Naive thymus-derived CD4-positive, alpha-beta T cell (primary cell): ENCODE measurements at regions not wholly inside any gene's neighbourhood (a gene's known extent, or its start where the extent isn't known, plus 50 kb on each side); places are given as distances from the start of the nearest gene placed in this dataset.
A peak's percentile ranks its signal among the peaks of the same experiment; 100 is the strongest.
"Not testable (repeated sequence)": the region's sequence is repeated elsewhere in the genome, so short reads cannot be mapped to it uniquely, and the experiment has no call there.

Experiments used
- ATAC-seq: fragments of 150-1000 bp; cut with Tn5 transposase; 2 replicates; pipeline ENCODE4 v1.10.0; 2021; ENCODE audit warnings: mild to moderate bottlenecking, moderate library complexity
- CTCF ChIA-PET: fragments of 350-600 bp; sonication (Branson Sonifier 250); formaldehyde crosslinking; loops from one replicate; lab custom pipeline; 2021; ENCODE audit warnings: antibody characterized with exemption; lab: Charles Lee
- POLR2A ChIA-PET: fragments of 350-600 bp; sonication (Branson Sonifier 250); formaldehyde crosslinking; loops from one replicate; lab custom pipeline; 2021; ENCODE audit warnings: antibody characterized with exemption, inconsistent platforms; lab: Charles Lee
- DNase-seq, 9 donors: peaks; one replicate each; pipeline versions ENCODE4 v3.0.0 to v3.0.0-alpha.2; 2020 to 2022; ENCODE audit warnings: mixed read lengths in 1 of 9
- H3K27ac ChIP-seq: one replicate; pipeline ENCODE4 v1.7.0; 2013; ENCODE audit warnings: mild to moderate bottlenecking, low read depth, low read length, moderate library complexity
- H3K27me3 ChIP-seq, 2 donors: one replicate each; pipeline ENCODE4 v1.7.0; 2013; ENCODE audit warnings: low read length in 2 of 2, mild to moderate bottlenecking in 2 of 2, moderate library complexity in 2 of 2; ENCODE audit not compliant: control insufficient read depth in 2 of 2, insufficient read depth in 2 of 2
- H3K36me3 ChIP-seq, 3 experiments: 1 replicate in 2 of 3; 2 replicates in 1 of 3; pipeline ENCODE4 v1.7.0; 2013; ENCODE audit warnings: low read length in 3 of 3, mild to moderate bottlenecking in 3 of 3, moderate library complexity in 1 of 3; ENCODE audit not compliant: insufficient read depth in 3 of 3, control insufficient read depth in 2 of 3
- H3K4me1 ChIP-seq, 2 donors: one replicate each; pipeline ENCODE4 v1.7.0; 2013; ENCODE audit warnings: low read length in 2 of 2, mild to moderate bottlenecking in 2 of 2, moderate library complexity in 1 of 2; ENCODE audit not compliant: control insufficient read depth in 2 of 2, insufficient read depth in 2 of 2
- H3K4me3 ChIP-seq: 2 replicates; pipeline ENCODE4 v1.7.0; 2013; ENCODE audit warnings: mild to moderate bottlenecking, low read length
- H3K9me3 ChIP-seq, 3 experiments: 1 replicate in 2 of 3; 2 replicates in 1 of 3; pipeline ENCODE4 v1.7.0; 2013; ENCODE audit warnings: low read length in 3 of 3; ENCODE audit not compliant: control insufficient read depth in 2 of 3
- H3K27ac Mint-ChIP-seq, 9 donors: one replicate each; pipeline ENCODE4 v1.8.0; 2020 to 2022; ENCODE audit warnings: mixed read lengths in 9 of 9, mild to moderate bottlenecking in 8 of 9, moderate library complexity in 5 of 9, inconsistent platforms in 2 of 9
- H3K27me3 Mint-ChIP-seq, 5 donors: one replicate each; pipeline ENCODE4 v1.8.0; 2021 to 2022; ENCODE audit warnings: mixed read lengths in 5 of 5, mild to moderate bottlenecking in 1 of 5
- H3K36me3 Mint-ChIP-seq, 5 donors: one replicate each; pipeline ENCODE4 v1.8.0; 2020 to 2022; ENCODE audit warnings: mixed read lengths in 5 of 5, mild to moderate bottlenecking in 3 of 5, inconsistent platforms in 1 of 5
- H3K4me1 Mint-ChIP-seq, 7 donors: one replicate each; pipeline ENCODE4 v1.8.0; 2020 to 2022; ENCODE audit warnings: mixed read lengths in 7 of 7, mild to moderate bottlenecking in 3 of 7, inconsistent platforms in 1 of 7
- H3K4me3 Mint-ChIP-seq, 10 donors: one replicate each; pipeline ENCODE4 v1.8.0; 2020 to 2022; ENCODE audit warnings: mild to moderate bottlenecking in 10 of 10, mixed read lengths in 10 of 10, moderate library complexity in 6 of 10, inconsistent platforms in 2 of 10
- H3K9me3 Mint-ChIP-seq, 11 donors: one replicate each; pipeline ENCODE4 v1.8.0; 2020 to 2022; ENCODE audit warnings: mixed read lengths in 11 of 11, mild to moderate bottlenecking in 4 of 11, inconsistent platforms in 1 of 11, moderate library complexity in 1 of 11
- intact Hi-C, 2 donors: fragments of 100-400 bp; cut with micrococcal nuclease; formaldehyde crosslinking; loops; one replicate each; pipeline ENCODE4 v1.15.1; 2023

DNA sequence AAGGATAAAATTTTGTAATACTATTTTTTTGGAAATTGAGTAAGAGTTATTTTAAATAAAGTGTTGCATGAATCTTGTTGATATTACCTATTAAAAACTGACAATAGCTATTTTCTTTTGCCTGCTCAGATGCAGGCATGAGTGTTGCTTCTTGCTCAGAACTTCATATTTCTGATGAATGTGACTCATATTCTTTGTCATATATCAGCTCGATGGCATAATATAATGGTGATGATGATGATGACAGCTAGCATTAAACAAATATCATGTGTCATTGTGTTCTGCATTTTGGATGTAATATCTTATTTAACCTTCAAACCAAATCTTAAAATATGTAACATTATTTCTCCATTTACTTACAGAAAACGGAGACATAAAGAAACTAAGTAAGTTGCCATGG lies 605.5 kb upstream of the FOXG1 start:
- Mint-ChIP-seq H3K36me3 (no peaks in the 10 kb centered on the region), H3K9me3 (peaks cover 0 to 25% (median 6%) of the 10 kb centered on the region in 11 donors), H3K4me3 (no peak overlapping the region), H3K27ac (no peak overlapping the region), H3K4me1 (no peaks in the 10 kb centered on the region), H3K27me3 (no peaks in the 10 kb centered on the region)
- Histone ChIP-seq H3K27me3 (no peaks in the 10 kb centered on the region), H3K4me1 (no peaks in the 10 kb centered on the region), H3K4me3 (no peak overlapping the region), H3K9me3 (peaks cover 0 to 3% (median 0%) of the 10 kb centered on the region in 3 experiments), H3K36me3 (no peaks in the 10 kb centered on the region), H3K27ac (no peak overlapping the region)
- no peak for DNase-seq
- POLR2A ChIA-PET = no interaction called here
- ATAC-seq = no peak
- intact Hi-C loops = no loop called here
- CTCF ChIA-PET = no interaction called here

GRCh38 chr14:28163233-28163632 lies 603.4 kb upstream of the FOXG1 start:
- Mint-ChIP-seq H3K27me3 (no peaks in the 10 kb centered on the region), H3K9me3 (peaks cover 0 to 26% (median 7%) of the 10 kb centered on the region in 11 donors), H3K4me1 (no peaks in the 10 kb centered on the region), H3K4me3 (no peak overlapping the region), H3K27ac (no peak overlapping the region), H3K36me3 (no peaks in the 10 kb centered on the region)
- H3K27ac ChIP-seq = no peak overlapping the region
- DNase-seq (no peak), ATAC-seq (no peak)
- H3K4me1 ChIP-seq = no peaks in the 10 kb centered on the region
- H3K4me3 ChIP-seq = no peak overlapping the region
- H3K36me3 ChIP-seq = no peaks in the 10 kb centered on the region
- no peaks in the 10 kb centered on the region for H3K9me3 ChIP-seq
- ChIA-PET POLR2A (no interaction called here), CTCF (no interaction called here)
- no peaks in the 10 kb centered on the region for H3K27me3 ChIP-seq
- intact Hi-C loops = no loop called here

DNA sequence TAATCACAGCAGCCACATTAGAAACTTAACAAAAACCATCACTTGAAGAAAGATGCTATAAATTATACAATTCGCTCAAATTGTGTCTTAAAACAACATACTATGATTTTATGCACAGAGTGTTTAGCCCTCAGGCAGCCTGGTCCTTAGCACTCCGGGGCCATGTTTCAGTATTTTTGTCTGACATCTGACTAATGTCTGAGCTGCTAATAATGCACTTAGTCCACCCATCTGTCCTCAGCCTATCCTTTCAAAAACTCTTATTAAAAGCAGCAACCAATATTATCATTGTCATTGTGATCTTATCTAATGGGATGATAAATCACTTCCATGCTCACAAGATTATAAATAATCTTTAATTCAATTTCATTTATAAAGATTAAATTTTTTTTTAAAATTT lies 602.7 kb upstream of the FOXG1 start:
- ChIA-PET CTCF (interaction anchor here (0.7 kb wide), 1 partner anchor 105 kb away, joined by 4 read pairs; no protein-coding TSS in a partner anchor), POLR2A (interaction anchor here (0.6 kb wide), 1 partner anchor 50 kb away, joined by 3 read pairs; no protein-coding TSS in a partner anchor)
- intact Hi-C loops = no loop called here
- no peak for ATAC-seq
- DNase-seq = no peak
- Mint-ChIP-seq H3K4me3 (no peak overlapping the region), H3K27me3 (no peaks in the 10 kb centered on the region), H3K4me1 (no peaks in the 10 kb centered on the region), H3K36me3 (no peaks in the 10 kb centered on the region), H3K9me3 (peaks cover 0 to 30% (median 11%) of the 10 kb centered on the region in 11 donors), H3K27ac (no peak overlapping the region)
- no peak overlapping the region for H3K27ac ChIP-seq
- no peak overlapping the region for H3K4me3 ChIP-seq
- H3K9me3 ChIP-seq = no peaks in the 10 kb centered on the region
- H3K4me1 ChIP-seq = no peaks in the 10 kb centered on the region
- H3K27me3 ChIP-seq = no peaks in the 10 kb centered on the region
- no peaks in the 10 kb centered on the region for H3K36me3 ChIP-seq

GRCh38 chr14:28187902-28188830 lies 578.4 kb upstream of the FOXG1 start:
- H3K27me3 Mint-ChIP-seq, H3K9me3 ChIP-seq, ATAC-seq, H3K27me3 ChIP-seq, POLR2A ChIA-PET, intact Hi-C loops, H3K36me3 ChIP-seq, H3K4me3 ChIP-seq, H3K27ac Mint-ChIP-seq, CTCF ChIA-PET, H3K36me3 Mint-ChIP-seq, H3K27ac ChIP-seq, H3K4me1 Mint-ChIP-seq, DNase-seq, H3K4me1 ChIP-seq: not testable (repeated sequence)
- Mint-ChIP-seq H3K4me3 (peak overlapping the region in 2 of 10 donors; percentile 4 to 56), H3K9me3 (peaks cover 0 to 23% (median 8%) of the 10 kb centered on the region in 11 donors)

DNA sequence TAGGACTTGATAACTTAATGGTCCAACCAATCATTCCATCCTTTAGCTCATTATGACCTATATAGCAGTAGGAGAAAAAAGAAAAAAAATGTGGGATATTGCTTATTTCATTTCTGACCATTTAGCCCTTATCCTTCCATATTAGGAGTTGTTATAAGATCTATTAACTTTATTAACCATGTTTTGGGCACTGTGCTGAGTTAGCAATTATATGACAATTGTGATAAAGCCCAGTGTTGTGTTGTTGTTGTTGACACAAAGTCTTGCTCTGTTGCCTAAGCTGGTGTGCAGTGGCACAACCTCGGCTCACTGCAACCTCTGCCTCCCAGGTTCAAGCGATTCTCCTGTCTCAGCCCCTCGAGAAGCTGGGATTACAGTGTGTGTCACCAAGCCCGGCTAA lies 569.7 kb upstream of the FOXG1 start:
- H3K9me3 ChIP-seq = no peaks in the 10 kb centered on the region
- no peak overlapping the region for H3K27ac ChIP-seq
- ChIA-PET POLR2A (no interaction called here), CTCF (no interaction called here)
- H3K36me3 Mint-ChIP-seq = no peaks in the 10 kb centered on the region
- no peak overlapping the region for H3K27ac Mint-ChIP-seq
- H3K4me1 Mint-ChIP-seq = no peaks in the 10 kb centered on the region
- H3K27me3 Mint-ChIP-seq = no peaks in the 10 kb centered on the region
- intact Hi-C loops = no loop called here
- DNase-seq (no peak), ATAC-seq (no peak)
- no peak overlapping the region for H3K4me3 ChIP-seq
- no peak overlapping the region for H3K4me3 Mint-ChIP-seq
- H3K36me3 ChIP-seq = no peaks in the 10 kb centered on the region
- H3K9me3 Mint-ChIP-seq = peaks cover 2 to 16% (median 4%) of the 10 kb centered on the region in 11 donors
- no peaks in the 10 kb centered on the region for H3K27me3 ChIP-seq
- no peaks in the 10 kb centered on the region for H3K4me1 ChIP-seq

DNA sequence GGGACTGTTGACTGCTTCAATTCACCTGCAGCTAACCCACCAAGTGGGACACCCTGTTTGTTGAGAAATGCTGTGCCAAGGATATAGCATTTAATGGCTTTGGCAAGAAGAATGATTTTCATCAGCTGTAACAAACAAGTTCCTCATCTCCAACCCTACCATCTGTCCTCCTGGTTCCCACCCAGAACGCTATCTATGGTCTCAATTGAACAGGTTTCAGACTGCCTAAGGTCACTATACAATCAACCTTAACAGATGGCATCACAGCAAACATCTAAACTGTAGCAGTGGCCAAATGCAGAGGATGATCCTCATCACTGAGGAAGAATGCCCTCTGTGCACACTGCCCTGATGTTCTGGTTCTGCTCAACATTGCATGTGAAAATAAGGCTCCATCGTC lies 546.2 kb upstream of the FOXG1 start:
- Histone ChIP-seq H3K9me3 (peaks cover 0 to 19% (median 0%) of the 10 kb centered on the region in 3 experiments), H3K36me3 (no peaks in the 10 kb centered on the region), H3K4me1 (no peaks in the 10 kb centered on the region), H3K27me3 (no peaks in the 10 kb centered on the region), H3K27ac (no peak overlapping the region), H3K4me3 (no peak overlapping the region)
- POLR2A ChIA-PET = no interaction called here
- H3K27me3 Mint-ChIP-seq = no peaks in the 10 kb centered on the region
- H3K27ac Mint-ChIP-seq = no peak overlapping the region
- DNase-seq (no peak), ATAC-seq (no peak)
- H3K4me3 Mint-ChIP-seq = no peak overlapping the region
- no peaks in the 10 kb centered on the region for H3K4me1 Mint-ChIP-seq
- H3K36me3 Mint-ChIP-seq = no peaks in the 10 kb centered on the region
- CTCF ChIA-PET = no interaction called here
- intact Hi-C loops = no loop called here
- peaks cover 4 to 21% (median 10%) of the 10 kb centered on the region in 11 donors for H3K9me3 Mint-ChIP-seq

GRCh38 chr14:28240909-28241308 lies 525.7 kb upstream of the FOXG1 start:
- Mint-ChIP-seq H3K4me1 (no peaks in the 10 kb centered on the region), H3K9me3 (peaks cover 0 to 46% (median 20%) of the 10 kb centered on the region in 11 donors), H3K4me3 (no peak overlapping the region), H3K36me3 (no peaks in the 10 kb centered on the region), H3K27me3 (no peaks in the 10 kb centered on the region), H3K27ac (no peak overlapping the region)
- CTCF ChIA-PET = no interaction called here
- DNase-seq = no peak
- Histone ChIP-seq H3K4me1 (no peaks in the 10 kb centered on the region), H3K9me3 (peaks cover 0 to 15% (median 0%) of the 10 kb centered on the region in 3 experiments), H3K4me3 (no peak overlapping the region), H3K36me3 (no peaks in the 10 kb centered on the region), H3K27ac (no peak overlapping the region), H3K27me3 (no peaks in the 10 kb centered on the region)
- intact Hi-C loops = no loop called here
- ATAC-seq = no peak
- POLR2A ChIA-PET = no interaction called here
